Fibroblast of lung (primary cell): ENCODE measurements at regions not wholly inside any gene's neighbourhood (a gene's known extent, or its start where the extent isn't known, plus 50 kb on each side); places are given as distances from the start of the nearest gene placed in this dataset.

ENCODE experiments used
- DNase-seq, 2 donors: peaks; one replicate each; pipeline versions ENCODE4 v3.0.0 to v3.0.0-alpha.2; 2010; ENCODE audit warnings: low read depth in 2 of 2
- H2AFZ ChIP-seq: 2 replicates; pipeline ENCODE4 v1.5.1; 2012; ENCODE audit warnings: low read length, control low read depth, inconsistent platforms
- H3K27ac ChIP-seq: 2 replicates; pipeline ENCODE4 v1.5.1; 2011; ENCODE audit warnings: low read length, control low read depth; ENCODE audit not compliant: insufficient read depth
- H3K27me3 ChIP-seq: 2 replicates; pipeline ENCODE4 v1.5.1; 2011; ENCODE audit warnings: mild to moderate bottlenecking, low read length; ENCODE audit not compliant: control insufficient read depth, insufficient read depth
- H3K36me3 ChIP-seq: 2 replicates; pipeline ENCODE4 v1.5.1; 2011; ENCODE audit warnings: low read length; ENCODE audit not compliant: control insufficient read depth, insufficient read depth
- H3K4me1 ChIP-seq: 2 replicates; pipeline ENCODE4 v1.5.1; 2011; ENCODE audit warnings: low read length; ENCODE audit not compliant: control insufficient read depth, insufficient read depth; ENCODE audit errors: extremely low read depth
- H3K4me2 ChIP-seq: 2 replicates; pipeline ENCODE4 v1.5.1; 2011; ENCODE audit warnings: low read length, control low read depth; ENCODE audit not compliant: insufficient read depth; ENCODE audit errors: extremely low read depth
- H3K4me3 ChIP-seq, 4 experiments: fragments of 200-600 bp in 1 of 4; sonication (generic) in 1 of 4; replicated peaks in 1 of 4; 2 replicates each; pipeline ENCODE4 v1.5.1; 2011 to 2016; ENCODE audit warnings: low read length in 4 of 4, low read depth in 3 of 4, mild to moderate bottlenecking in 3 of 4, control low read depth in 2 of 4, inconsistent platforms in 1 of 4, mixed read lengths in 1 of 4; ENCODE audit not compliant: insufficient read depth in 1 of 4; ENCODE audit errors: control extremely low read depth in 1 of 4
- H3K79me2 ChIP-seq: 2 replicates; pipeline ENCODE4 v1.5.1; 2012; ENCODE audit warnings: mild to moderate bottlenecking, low read length, inconsistent platforms; ENCODE audit not compliant: control insufficient read depth, insufficient read depth
- H3K9ac ChIP-seq: 2 replicates; pipeline ENCODE4 v1.5.1; 2011; ENCODE audit warnings: mild to moderate bottlenecking, low read length, control low read depth; ENCODE audit not compliant: insufficient read depth
- H3K9me3 ChIP-seq: 2 replicates; pipeline ENCODE4 v1.5.1; 2012; ENCODE audit warnings: low read depth, low read length; ENCODE audit not compliant: control insufficient read depth, insufficient read depth
- H4K20me1 ChIP-seq: 2 replicates; pipeline ENCODE4 v1.5.1; 2011; ENCODE audit warnings: low read length; ENCODE audit not compliant: control insufficient read depth, insufficient read depth; ENCODE audit errors: extremely low read depth
- EZH2 ChIP-seq: IDR thresholded peaks from 2 replicates; pipeline ENCODE4 v1.5.1; 2012; ENCODE audit warnings: low read length, control low read depth, mild to moderate bottlenecking; ENCODE audit errors: missing control alignments
- TF ChIP-seq, protein P1 (sequence below), 2 donors: IDR thresholded peaks in 1 of 2; conservative IDR thresholded peaks in 1 of 2; 1 replicate in 1 of 2; 2 replicates in 1 of 2; pipeline ENCODE4 v1.5.1; 2011 to 2012; ENCODE audit warnings: low read length in 2 of 2, control low read depth in 1 of 2, inconsistent platforms in 1 of 2, low read depth in 1 of 2, mild to moderate bottlenecking in 1 of 2

DNA sequence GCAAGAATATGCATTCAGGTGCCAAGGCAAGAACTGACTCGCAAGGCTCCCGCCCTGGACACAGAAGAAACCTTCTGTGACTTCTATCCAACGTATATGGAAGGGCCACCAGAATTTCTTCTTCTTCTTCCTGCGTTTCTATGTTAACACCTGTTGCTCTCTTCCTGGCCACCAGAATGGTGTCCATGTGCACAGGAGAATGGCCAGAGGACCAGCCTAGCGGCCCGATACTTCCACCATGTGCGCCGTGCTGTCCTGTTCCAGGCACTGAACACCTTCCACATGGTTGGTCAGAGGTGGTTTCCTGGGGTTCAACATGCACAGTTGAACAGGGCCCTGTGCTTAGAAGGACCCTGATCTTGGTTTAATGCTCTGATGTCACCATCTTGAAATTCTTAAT lies 455.8 kb downstream of the BCL11B start:
- H3K27me3 ChIP-seq, result no peaks in the 10 kb centered on the region
- no peaks in the 10 kb centered on the region for H3K36me3 ChIP-seq
- H2AFZ ChIP-seq, result no peak overlapping the region
- no peaks in the 10 kb centered on the region for H3K9me3 ChIP-seq
- no peak overlapping the region for H3K27ac ChIP-seq
- no peak for TF ChIP-seq EZH2
- TF ChIP-seq, protein P1, sequence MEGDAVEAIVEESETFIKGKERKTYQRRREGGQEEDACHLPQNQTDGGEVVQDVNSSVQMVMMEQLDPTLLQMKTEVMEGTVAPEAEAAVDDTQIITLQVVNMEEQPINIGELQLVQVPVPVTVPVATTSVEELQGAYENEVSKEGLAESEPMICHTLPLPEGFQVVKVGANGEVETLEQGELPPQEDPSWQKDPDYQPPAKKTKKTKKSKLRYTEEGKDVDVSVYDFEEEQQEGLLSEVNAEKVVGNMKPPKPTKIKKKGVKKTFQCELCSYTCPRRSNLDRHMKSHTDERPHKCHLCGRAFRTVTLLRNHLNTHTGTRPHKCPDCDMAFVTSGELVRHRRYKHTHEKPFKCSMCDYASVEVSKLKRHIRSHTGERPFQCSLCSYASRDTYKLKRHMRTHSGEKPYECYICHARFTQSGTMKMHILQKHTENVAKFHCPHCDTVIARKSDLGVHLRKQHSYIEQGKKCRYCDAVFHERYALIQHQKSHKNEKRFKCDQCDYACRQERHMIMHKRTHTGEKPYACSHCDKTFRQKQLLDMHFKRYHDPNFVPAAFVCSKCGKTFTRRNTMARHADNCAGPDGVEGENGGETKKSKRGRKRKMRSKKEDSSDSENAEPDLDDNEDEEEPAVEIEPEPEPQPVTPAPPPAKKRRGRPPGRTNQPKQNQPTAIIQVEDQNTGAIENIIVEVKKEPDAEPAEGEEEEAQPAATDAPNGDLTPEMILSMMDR (conservative IDR thresholded peaks at IDR 0.05 in 1 of 2, IDR thresholded peaks at IDR 0.05 in 1 of 2; ENCODE audit: low read depth in 1 of 2, low read length in 2 of 2), result no peak
- no peaks in the 10 kb centered on the region for H3K79me2 ChIP-seq
- DNase-seq, result no peak
- no peak overlapping the region for H3K4me3 ChIP-seq
- H3K4me2 ChIP-seq, result no peak overlapping the region
- H4K20me1 ChIP-seq, result no peaks in the 10 kb centered on the region
- no peak overlapping the region for H3K9ac ChIP-seq
- H3K4me1 ChIP-seq, result no peaks in the 10 kb centered on the region

DNA sequence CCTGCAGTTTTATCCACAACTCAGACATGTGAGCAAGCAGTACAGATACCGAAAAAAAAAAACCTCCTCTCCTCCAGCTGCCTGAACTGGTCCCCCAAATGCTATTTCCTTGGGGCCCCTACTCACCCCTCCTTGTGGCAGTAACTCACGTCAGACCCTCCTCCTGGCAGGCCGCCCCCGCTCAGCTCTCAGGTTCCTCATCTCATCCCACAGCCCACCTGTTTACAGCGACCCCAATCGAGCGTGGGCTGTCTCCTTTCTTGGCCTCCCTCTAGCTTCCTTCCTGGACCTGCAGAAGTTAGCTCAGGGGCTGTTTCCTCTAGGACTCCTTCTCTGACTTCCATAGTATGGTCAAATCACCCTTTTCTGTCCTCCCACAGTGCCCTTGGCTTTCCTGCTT lies 455.3 kb downstream of the BCL11B start:
- Histone ChIP-seq H3K4me2 (no peak overlapping the region), H3K4me1 (no peaks in the 10 kb centered on the region), H3K79me2 (no peaks in the 10 kb centered on the region), H3K9ac (no peak overlapping the region), H3K4me3 (no peak overlapping the region), H3K27ac (no peak overlapping the region), H3K9me3 (no peaks in the 10 kb centered on the region), H2AFZ (no peak overlapping the region), H3K36me3 (no peaks in the 10 kb centered on the region), H4K20me1 (no peaks in the 10 kb centered on the region), H3K27me3 (no peaks in the 10 kb centered on the region)
- no peak for DNase-seq
- TF ChIP-seq, protein P1 (conservative IDR thresholded peaks at IDR 0.05 in 1 of 2, IDR thresholded peaks at IDR 0.05 in 1 of 2; ENCODE audit: low read depth in 1 of 2, low read length in 2 of 2), result no peak
- TF ChIP-seq EZH2, result no peak

DNA sequence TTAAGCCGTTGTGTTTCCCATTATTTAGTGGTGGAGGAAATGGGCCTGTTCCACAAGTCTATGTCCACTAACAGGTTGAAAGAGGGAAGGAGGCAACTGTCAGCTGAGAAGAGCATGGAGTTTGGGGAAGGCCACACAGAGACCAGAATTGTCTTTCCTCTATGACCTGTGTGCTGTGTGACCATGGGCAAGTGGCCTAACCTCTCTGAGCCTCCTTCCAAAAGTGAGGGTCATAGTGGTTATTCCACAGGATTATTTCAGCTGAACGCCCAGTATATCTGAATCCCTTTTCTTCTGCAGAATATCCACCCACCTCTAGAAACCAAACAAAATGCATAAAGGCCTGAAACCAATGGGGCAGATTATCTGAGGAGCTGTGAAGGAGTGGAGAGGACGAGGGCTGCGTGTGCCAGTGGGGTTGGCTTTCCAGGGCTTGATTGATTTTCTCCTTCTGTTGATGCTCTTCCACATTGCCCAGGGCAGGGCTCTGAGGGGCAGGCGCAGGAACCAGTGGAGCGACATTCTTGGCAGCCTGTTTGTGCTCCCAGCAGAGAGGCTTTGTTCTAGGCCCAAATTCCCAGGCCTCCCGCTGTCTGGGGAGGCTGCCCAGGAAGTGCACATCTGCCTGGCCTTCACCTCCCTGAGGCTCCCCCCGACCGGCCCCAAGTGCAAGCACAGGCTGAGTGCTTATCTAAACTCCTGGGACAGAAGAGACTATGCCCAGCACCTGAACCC lies 452.7 kb downstream of the BCL11B start:
- no peaks in the 10 kb centered on the region for H4K20me1 ChIP-seq
- no peak overlapping the region for H3K27ac ChIP-seq
- H3K4me1 ChIP-seq, result no peaks in the 10 kb centered on the region
- DNase-seq, result no peak
- no peak overlapping the region for H3K9ac ChIP-seq
- H3K27me3 ChIP-seq, result no peaks in the 10 kb centered on the region
- no peaks in the 10 kb centered on the region for H3K9me3 ChIP-seq
- no peak overlapping the region for H2AFZ ChIP-seq
- no peak overlapping the region for H3K4me2 ChIP-seq
- no peak overlapping the region for H3K4me3 ChIP-seq
- no peak for TF ChIP-seq EZH2
- TF ChIP-seq, protein P1 (conservative IDR thresholded peaks at IDR 0.05 in 1 of 2, IDR thresholded peaks at IDR 0.05 in 1 of 2; ENCODE audit: low read depth in 1 of 2, low read length in 2 of 2), result no peak
- H3K36me3 ChIP-seq, result no peaks in the 10 kb centered on the region
- H3K79me2 ChIP-seq, result no peaks in the 10 kb centered on the region
